ENCODE measurements at regions not wholly inside any gene's neighbourhood (a gene's known extent, or its start where the extent isn't known, plus 50 kb on each side); places are given as distances from the start of the nearest gene placed in this dataset.

DNA sequence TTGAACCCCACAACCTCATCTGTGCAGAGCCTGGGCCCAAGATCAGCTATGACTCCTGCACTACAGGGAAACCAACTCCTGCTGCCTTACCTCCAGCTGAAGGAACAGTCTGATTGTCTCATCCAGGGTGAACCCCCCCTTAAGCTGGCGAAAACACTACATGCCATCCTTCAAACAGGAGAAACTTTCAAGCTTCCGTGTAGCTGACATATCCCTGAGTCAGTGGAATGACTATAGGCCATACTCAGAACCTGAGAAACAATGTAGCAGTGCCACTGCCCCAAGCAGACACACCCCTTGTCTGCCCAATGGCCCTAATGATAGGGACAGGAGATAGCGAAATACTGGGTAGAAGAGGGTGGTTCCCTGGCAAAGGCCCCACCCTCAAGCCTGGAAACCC, 213.6 kb upstream of the PGRMC2 start:
- TF ChIP-seq ZFP3 (tag by site-specific recombination; IDR thresholded peaks at IDR 0.05; ENCODE audit: low read depth) (no peak), ZNF792 (tag by site-specific recombination; IDR thresholded peaks at IDR 0.05) (no peak), ZNF416 (tag by site-specific recombination; IDR thresholded peaks at IDR 0.05) (no peak), TCF7L2 (IDR thresholded peaks at IDR 0.05; ENCODE audit: borderline replicate concordance, low read depth, low read length) (no peak), ZNF341 (tag by site-specific recombination; IDR thresholded peaks at IDR 0.05; ENCODE audit: low read depth) (no peak), ZNF843 (tag by site-specific recombination; IDR thresholded peaks at IDR 0.05) (no peak), SCRT2 (tag by site-specific recombination; IDR thresholded peaks at IDR 0.05) (no peak), ZNF350 (tag by site-specific recombination; IDR thresholded peaks at IDR 0.05) (no peak), ZNF114 (tag by site-specific recombination; IDR thresholded peaks at IDR 0.05) (no peak)
- TF ChIP-seq, protein P1, sequence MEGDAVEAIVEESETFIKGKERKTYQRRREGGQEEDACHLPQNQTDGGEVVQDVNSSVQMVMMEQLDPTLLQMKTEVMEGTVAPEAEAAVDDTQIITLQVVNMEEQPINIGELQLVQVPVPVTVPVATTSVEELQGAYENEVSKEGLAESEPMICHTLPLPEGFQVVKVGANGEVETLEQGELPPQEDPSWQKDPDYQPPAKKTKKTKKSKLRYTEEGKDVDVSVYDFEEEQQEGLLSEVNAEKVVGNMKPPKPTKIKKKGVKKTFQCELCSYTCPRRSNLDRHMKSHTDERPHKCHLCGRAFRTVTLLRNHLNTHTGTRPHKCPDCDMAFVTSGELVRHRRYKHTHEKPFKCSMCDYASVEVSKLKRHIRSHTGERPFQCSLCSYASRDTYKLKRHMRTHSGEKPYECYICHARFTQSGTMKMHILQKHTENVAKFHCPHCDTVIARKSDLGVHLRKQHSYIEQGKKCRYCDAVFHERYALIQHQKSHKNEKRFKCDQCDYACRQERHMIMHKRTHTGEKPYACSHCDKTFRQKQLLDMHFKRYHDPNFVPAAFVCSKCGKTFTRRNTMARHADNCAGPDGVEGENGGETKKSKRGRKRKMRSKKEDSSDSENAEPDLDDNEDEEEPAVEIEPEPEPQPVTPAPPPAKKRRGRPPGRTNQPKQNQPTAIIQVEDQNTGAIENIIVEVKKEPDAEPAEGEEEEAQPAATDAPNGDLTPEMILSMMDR (tag by site-specific recombination; IDR thresholded peaks at IDR 0.05): no peak
- TF ChIP-seq, protein P2, sequence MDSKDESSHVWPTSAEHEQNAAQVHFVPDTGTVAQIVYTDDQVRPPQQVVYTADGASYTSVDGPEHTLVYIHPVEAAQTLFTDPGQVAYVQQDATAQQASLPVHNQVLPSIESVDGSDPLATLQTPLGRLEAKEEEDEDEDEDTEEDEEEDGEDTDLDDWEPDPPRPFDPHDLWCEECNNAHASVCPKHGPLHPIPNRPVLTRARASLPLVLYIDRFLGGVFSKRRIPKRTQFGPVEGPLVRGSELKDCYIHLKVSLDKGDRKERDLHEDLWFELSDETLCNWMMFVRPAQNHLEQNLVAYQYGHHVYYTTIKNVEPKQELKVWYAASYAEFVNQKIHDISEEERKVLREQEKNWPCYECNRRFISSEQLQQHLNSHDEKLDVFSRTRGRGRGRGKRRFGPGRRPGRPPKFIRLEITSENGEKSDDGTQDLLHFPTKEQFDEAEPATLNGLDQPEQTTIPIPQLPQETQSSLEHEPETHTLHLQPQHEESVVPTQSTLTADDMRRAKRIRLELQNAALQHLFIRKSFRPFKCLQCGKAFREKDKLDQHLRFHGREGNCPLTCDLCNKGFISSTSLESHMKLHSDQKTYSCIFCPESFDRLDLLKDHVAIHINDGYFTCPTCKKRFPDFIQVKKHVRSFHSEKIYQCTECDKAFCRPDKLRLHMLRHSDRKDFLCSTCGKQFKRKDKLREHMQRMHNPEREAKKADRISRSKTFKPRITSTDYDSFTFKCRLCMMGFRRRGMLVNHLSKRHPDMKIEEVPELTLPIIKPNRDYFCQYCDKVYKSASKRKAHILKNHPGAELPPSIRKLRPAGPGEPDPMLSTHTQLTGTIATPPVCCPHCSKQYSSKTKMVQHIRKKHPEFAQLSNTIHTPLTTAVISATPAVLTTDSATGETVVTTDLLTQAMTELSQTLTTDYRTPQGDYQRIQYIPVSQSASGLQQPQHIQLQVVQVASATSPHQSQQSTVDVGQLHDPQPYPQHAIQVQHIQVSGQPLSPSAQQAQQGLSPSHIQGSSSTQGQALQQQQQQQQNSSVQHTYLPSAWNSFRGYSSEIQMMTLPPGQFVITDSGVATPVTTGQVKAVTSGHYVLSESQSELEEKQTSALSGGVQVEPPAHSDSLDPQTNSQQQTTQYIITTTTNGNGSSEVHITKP (tag by site-specific recombination; IDR thresholded peaks at IDR 0.05): no peak

Data from HEK293 (cell line).